Fibroblast of mammary gland (primary cell): ENCODE measurements at regions not wholly inside any gene's neighbourhood (a gene's known extent, or its start where the extent isn't known, plus 50 kb on each side); places are given as distances from the start of the nearest gene placed in this dataset.

Source experiments
- DNase-seq: peaks from one replicate; pipeline ENCODE4 v3.0.0-alpha.2; 2010; ENCODE audit warnings: low read depth
- H3K4me3 ChIP-seq: 2 replicates; pipeline ENCODE4 v1.5.1; 2011; ENCODE audit warnings: low read depth, mild to moderate bottlenecking, low read length, moderate library complexity; ENCODE audit not compliant: control insufficient read depth
- CTCF ChIP-seq: conservative IDR thresholded peaks from 2 replicates; pipeline ENCODE4 v1.5.1; 2011; ENCODE audit warnings: low read depth, low read length, inconsistent platforms; ENCODE audit not compliant: control insufficient read depth, insufficient read depth

- TF ChIP-seq CTCF: no peak
Measured at GRCh38 chr6:145067430-145067829, 667.9 kb downstream of the EPM2A start.

GRCh38 chr6:145068577-145068976 lies 666.7 kb downstream of the EPM2A start:
- H3K4me3 ChIP-seq: no peak overlapping the region
- no peak for TF ChIP-seq CTCF
- no peak for DNase-seq

More at GRCh38 chr6:145067430-145067829, 667.9 kb downstream of the EPM2A start:
- peak; percentile 78 for DNase-seq
- H3K4me3 ChIP-seq: no peak overlapping the region

GRCh38 chr6:145069966-145070365 lies 665.4 kb downstream of the EPM2A start:
- no peak overlapping the region for H3K4me3 ChIP-seq
- peak; percentile 18 for DNase-seq
- no peak for TF ChIP-seq CTCF

DNA sequence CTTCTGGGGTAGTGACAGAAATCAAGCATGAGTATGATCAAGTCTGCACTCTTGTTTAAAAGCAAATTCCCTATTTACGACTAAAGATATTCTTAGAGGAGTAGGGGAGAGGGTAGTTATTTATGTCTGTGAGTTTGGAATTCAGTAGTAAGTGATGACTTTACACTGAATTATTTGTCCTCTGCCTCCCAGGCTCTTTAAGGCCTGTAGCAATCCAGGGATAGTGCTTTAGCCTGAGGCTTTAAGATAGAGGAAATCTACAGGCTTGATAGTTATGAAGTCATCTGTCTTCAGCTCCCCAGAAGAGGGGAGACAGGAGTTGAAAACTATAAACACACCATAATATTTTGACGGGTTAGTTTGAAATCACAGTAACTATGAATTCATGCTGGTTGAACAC lies 664.5 kb downstream of the EPM2A start:
- no peak overlapping the region for H3K4me3 ChIP-seq
- no peak for TF ChIP-seq CTCF
- DNase-seq: peak; percentile 29

GRCh38 chr6:145071836-145072235 lies 663.5 kb downstream of the EPM2A start:
- no peak overlapping the region for H3K4me3 ChIP-seq
- peak; percentile 84 for DNase-seq
- TF ChIP-seq CTCF: no peak

GRCh38 chr6:145073811-145074210 lies 661.5 kb downstream of the EPM2A start:
- no peak overlapping the region for H3K4me3 ChIP-seq
- no peak for DNase-seq
- TF ChIP-seq CTCF: no peak

DNA sequence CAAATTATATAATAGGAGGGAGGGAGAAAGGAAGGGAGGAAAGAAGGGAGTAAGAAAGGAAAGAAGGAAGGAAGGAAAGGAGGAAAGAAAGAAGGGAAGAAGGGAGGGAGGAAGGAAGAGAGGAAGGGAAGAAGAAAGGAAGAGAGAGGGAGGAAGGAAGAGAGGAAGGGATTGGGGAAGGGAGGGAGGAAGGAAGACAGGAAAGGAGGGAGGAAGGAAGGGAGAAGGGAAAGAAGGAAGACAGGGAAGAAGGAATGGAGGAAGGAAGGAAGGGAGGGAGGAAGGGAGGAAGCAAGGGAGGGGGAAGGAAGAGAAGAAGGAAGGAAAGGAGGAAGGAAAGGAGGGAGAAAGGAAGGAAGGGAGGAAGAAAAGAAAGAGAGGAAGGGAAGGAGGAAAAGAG lies 660.5 kb downstream of the EPM2A start:
- DNase-seq: no peak
- no peak for TF ChIP-seq CTCF
- no peak overlapping the region for H3K4me3 ChIP-seq
